GM18511 (cell line): ENCODE measurements at regions not wholly inside any gene's neighbourhood (a gene's known extent, or its start where the extent isn't known, plus 50 kb on each side); places are given as distances from the start of the nearest gene placed in this dataset.

Experiments
- ATAC-seq: cut with Tn5 transposase; IDR thresholded peaks from one replicate; pipeline ENCODE4 v1.9.1; 2021; ENCODE audit warnings: mild to moderate bottlenecking, moderate library complexity; ENCODE audit not compliant: unreplicated experiment

DNA sequence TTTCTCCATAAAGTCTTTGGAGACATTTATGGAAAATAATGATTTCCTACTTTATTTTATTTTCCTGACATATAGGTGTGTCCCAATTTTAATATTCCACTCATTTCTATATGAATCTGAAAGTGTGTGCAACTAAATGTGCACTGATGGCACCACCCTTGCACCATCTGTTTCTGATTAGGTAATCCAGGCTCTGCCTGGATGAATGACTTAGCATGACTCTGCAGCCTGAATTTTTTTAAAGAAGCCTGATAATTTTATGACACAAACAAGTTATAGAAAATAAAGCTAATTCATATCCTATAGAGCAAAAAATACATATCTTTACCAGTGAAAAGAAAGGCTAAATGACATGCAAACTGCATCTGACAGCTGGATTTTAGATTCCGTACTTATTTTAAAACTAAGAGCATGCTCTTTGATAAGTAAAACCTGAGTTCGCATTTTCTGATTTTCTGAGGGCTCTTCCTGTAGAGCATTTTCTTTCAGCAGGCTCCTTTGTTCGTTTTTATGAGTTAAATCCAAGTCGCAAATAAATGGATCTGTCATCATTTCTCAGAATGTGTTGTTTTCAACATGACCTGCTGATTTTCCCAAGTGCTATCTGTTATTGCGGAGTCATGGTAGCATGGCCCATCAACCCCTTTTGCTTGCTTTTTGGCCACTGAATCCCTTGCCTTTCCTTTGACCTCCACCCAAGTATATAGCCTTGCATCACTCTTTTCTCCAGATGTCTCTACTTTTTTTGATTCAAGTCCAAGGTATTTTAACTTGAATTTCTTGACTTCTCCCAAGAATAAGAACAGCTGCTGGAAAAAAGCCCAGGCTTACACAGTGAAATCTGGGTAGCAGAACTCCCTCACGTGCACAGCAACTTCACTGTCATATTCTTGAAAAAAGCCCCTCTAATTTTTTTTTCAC, 52.8 kb upstream of the LYPLAL1 start:
- no peak for ATAC-seq

DNA sequence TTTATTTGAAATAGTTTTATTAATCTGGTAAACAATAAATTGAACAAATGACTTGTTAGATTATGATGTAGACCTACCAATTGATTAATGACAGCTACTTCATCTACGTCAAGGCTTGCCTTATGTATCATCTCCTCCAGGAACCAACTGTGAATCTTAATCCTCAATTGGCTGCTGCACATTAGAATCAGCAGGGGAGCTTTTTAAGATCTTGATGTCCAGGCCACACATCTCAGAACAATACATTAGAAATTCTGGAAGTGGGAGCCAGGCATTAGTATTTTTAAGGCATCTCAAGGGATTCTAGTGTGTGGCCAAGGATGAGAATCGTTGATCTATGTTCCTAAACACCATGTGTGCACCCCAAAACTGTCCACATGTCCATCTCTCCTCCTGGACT, 52.0 kb upstream of the LYPLAL1 start:
- no peak for ATAC-seq

DNA sequence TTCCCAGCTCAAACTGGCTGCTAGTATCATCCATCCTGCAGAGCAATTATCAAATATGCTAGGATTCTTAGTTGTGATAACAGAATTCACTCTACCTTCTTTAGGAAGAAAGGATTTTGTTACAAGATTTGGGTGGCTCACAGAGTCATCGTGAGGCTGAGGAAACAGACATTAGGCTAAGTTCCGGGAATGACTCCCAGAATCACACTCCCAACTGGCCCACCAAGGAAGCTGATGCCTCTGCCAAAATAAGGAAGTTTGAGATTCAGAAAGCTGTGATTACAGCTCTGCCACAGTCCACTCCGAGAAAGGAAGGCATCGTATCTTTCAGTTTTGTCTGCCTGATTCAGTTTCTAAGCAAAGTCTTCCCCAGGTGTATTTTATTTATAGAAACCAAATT, 50.6 kb upstream of the LYPLAL1 start:
- no peak for ATAC-seq
